Esophagus squamous epithelium (tissue), 4 donors: ENCODE measurements at regions not wholly inside any gene's neighbourhood (a gene's known extent, or its start where the extent isn't known, plus 50 kb on each side); places are given as distances from the start of the nearest gene placed in this dataset.

Source experiments
- CTCF ChIP-seq, 6 experiments: fragments of 450-650 bp in 4 of 6; fragments of 200-600 bp in 2 of 6; sonication (generic) in 2 of 6; IDR thresholded peaks; one replicate each; pipeline ENCODE4 v1.5.1; 2016 to 2019; ENCODE audit warnings: antibody characterized with exemption in 6 of 6, mild to moderate bottlenecking in 4 of 6, moderate library complexity in 4 of 6
- POLR2A ChIP-seq, 4 donors: fragments of 450-650 bp; IDR thresholded peaks; one replicate each; pipeline ENCODE4 v1.6.1; 2017; ENCODE audit warnings: antibody characterized with exemption in 4 of 4, mild to moderate bottlenecking in 4 of 4, moderate library complexity in 3 of 4

GRCh38 chr7:77473229-77474005, 57.3 kb upstream of the GSAP start:
- TF ChIP-seq CTCF (IDR thresholded peaks at IDR 0.05) (no peak), POLR2A (IDR thresholded peaks at IDR 0.05) (no peak)
